ENCODE measurements at regions not wholly inside any gene's neighbourhood (a gene's known extent, or its start where the extent isn't known, plus 50 kb on each side); places are given as distances from the start of the nearest gene placed in this dataset.
A peak's percentile ranks its signal among the peaks of the same experiment; 100 is the strongest.

- TF ChIP-seq, protein P1, sequence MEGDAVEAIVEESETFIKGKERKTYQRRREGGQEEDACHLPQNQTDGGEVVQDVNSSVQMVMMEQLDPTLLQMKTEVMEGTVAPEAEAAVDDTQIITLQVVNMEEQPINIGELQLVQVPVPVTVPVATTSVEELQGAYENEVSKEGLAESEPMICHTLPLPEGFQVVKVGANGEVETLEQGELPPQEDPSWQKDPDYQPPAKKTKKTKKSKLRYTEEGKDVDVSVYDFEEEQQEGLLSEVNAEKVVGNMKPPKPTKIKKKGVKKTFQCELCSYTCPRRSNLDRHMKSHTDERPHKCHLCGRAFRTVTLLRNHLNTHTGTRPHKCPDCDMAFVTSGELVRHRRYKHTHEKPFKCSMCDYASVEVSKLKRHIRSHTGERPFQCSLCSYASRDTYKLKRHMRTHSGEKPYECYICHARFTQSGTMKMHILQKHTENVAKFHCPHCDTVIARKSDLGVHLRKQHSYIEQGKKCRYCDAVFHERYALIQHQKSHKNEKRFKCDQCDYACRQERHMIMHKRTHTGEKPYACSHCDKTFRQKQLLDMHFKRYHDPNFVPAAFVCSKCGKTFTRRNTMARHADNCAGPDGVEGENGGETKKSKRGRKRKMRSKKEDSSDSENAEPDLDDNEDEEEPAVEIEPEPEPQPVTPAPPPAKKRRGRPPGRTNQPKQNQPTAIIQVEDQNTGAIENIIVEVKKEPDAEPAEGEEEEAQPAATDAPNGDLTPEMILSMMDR (IDR thresholded peaks at IDR 0.05; ENCODE audit: insufficient read depth, low read depth, low read length, missing control alignments) = no peak
- H3K4me3 ChIP-seq (ENCODE audit: low read depth, low read length) = no peak overlapping the region
- no peak for DNase-seq (ENCODE audit: low read depth)
Measured at GRCh38 chr10:63716016-63716580, 194.9 kb downstream of the REEP3 start.

DNA sequence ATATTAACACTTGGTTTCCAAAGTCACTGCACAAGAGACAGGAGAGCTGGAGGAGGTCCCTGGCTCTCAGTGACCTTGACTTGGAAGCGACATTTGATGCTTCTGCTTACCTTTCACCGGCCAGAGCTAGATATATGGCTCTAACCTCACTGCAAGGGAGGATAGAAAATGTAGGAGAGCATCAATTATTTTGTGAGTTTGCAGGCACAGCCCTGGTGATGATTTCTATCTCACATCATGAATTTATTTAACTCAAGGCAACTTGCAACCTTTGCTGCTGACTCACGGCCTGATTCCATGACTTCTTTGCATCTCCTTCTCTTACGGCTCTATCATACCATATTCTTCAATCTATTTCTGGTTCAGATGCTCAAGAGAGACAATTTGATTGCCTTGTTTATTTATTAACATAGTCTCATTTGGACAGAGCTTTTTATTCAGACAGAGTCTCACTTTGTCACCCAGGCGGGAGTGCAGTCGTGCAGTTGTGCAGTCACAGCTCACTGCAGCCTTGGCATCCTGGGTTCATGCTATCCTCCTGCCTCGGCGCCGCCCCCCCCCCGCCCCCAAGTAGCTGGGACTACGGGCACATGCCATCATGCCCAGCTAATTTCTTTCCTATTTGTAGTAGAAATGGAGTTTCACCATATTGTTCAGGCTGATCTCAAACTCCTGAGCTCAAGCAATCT, 196.0 kb downstream of the REEP3 start:
- no peak for DNase-seq (ENCODE audit: low read depth)
- no peak overlapping the region for H3K4me3 ChIP-seq (ENCODE audit: low read depth, low read length)
- TF ChIP-seq, protein P1 (IDR thresholded peaks at IDR 0.05; ENCODE audit: insufficient read depth, low read depth, low read length, missing control alignments) = no peak

- no peak for DNase-seq (ENCODE audit: low read depth)
- TF ChIP-seq, protein P1 (IDR thresholded peaks at IDR 0.05; ENCODE audit: insufficient read depth, low read depth, low read length, missing control alignments) = no peak
- H3K4me3 ChIP-seq (ENCODE audit: low read depth, low read length) = no peak overlapping the region
Measured at GRCh38 chr10:63718006-63718405, 196.8 kb downstream of the REEP3 start.

GRCh38 chr10:63718421-63718820, 197.2 kb downstream of the REEP3 start:
- TF ChIP-seq, protein P1 (IDR thresholded peaks at IDR 0.05; ENCODE audit: insufficient read depth, low read depth, low read length, missing control alignments) = no peak
- DNase-seq (ENCODE audit: low read depth) = no peak
- H3K4me3 ChIP-seq (ENCODE audit: low read depth, low read length) = no peak overlapping the region

DNA sequence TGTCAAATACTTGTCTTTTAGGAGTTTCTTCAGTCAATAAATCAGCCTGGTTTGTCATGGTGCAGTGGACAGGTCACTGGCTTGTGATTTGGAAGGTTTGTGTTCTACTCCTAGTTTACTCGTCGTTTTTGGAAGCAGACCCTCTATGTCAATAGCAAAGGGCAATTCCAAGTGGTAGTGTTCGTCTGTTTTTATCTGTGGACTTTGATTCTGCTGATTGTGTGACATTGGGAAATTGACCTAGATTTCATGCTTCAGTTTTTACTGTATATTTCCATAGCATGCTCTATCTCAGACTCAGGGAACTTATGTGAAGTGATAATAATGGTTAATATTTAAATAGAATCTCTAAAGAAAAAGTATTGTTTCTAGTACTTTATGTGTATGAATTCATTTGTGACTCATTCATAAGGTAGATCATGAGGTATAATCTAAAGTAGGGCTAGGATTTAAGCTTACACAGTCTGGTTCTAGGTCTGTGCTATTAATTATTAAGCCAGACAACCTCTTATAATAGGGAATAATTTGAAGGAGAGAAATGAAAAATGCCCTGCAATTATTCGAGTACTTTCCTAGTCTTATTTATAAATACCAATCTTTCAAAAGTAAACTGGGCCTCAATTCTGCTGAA, 198.1 kb downstream of the REEP3 start:
- no peak for DNase-seq (ENCODE audit: low read depth)
- no peak overlapping the region for H3K4me3 ChIP-seq (ENCODE audit: low read depth, low read length)
- TF ChIP-seq, protein P1 (IDR thresholded peaks at IDR 0.05; ENCODE audit: insufficient read depth, low read depth, low read length, missing control alignments) = no peak

- H3K4me3 ChIP-seq (ENCODE audit: low read depth, low read length) = no peak overlapping the region
- peak; percentile 70 for DNase-seq (ENCODE audit: low read depth)
- TF ChIP-seq, protein P1 (IDR thresholded peaks at IDR 0.05; ENCODE audit: insufficient read depth, low read depth, low read length, missing control alignments) = peak; percentile 85
Measured at GRCh38 chr10:63720072-63720537, 198.9 kb downstream of the REEP3 start.
